ENCODE measurements at regions not wholly inside any gene's neighbourhood (a gene's known extent, or its start where the extent isn't known, plus 50 kb on each side); places are given as distances from the start of the nearest gene placed in this dataset.

GRCh38 chr20:56929606-56930005 is 300.5 kb downstream of the TFAP2C start:
- ChIA-PET CTCF (no interaction called here), POLR2A (no interaction called here)
- Mint-ChIP-seq H3K4me1 (ENCODE audit: low read depth) (no peaks in the 10 kb centered on the region), H3K4me3 (no peak overlapping the region), H3K9me3 (ENCODE audit: insufficient read depth) (no peaks in the 10 kb centered on the region), H3K27me3 (ENCODE audit: low read depth) (peaks cover 48% of the 10 kb centered on the region), H3K36me3 (ENCODE audit: low read depth) (no peaks in the 10 kb centered on the region), H3K27ac (no peak overlapping the region)
- DNase-seq (no peak), ATAC-seq (no peak)

GRCh38 chr20:56930876-56931275 is 301.8 kb downstream of the TFAP2C start:
- no peaks in the 10 kb centered on the region for H3K9me3 Mint-ChIP-seq (ENCODE audit: insufficient read depth)
- POLR2A ChIA-PET = no interaction called here

GRCh38 chr20:56932575-56933330 is 303.6 kb downstream of the TFAP2C start:
- ATAC-seq (no peak), DNase-seq (no peak)
- no peak overlapping the region for H3K4me3 Mint-ChIP-seq
- no peaks in the 10 kb centered on the region for H3K9me3 Mint-ChIP-seq (ENCODE audit: insufficient read depth)
- H3K27me3 Mint-ChIP-seq (ENCODE audit: low read depth) = peaks cover 20% of the 10 kb centered on the region
- ChIA-PET POLR2A (no interaction called here), CTCF (no interaction called here)
- no peaks in the 10 kb centered on the region for H3K4me1 Mint-ChIP-seq (ENCODE audit: low read depth)
- H3K27ac Mint-ChIP-seq = no peak overlapping the region
- no peaks in the 10 kb centered on the region for H3K36me3 Mint-ChIP-seq (ENCODE audit: low read depth)

More at GRCh38 chr20:56930876-56931275, 301.8 kb downstream of the TFAP2C start:
- ATAC-seq = no peak
- Mint-ChIP-seq H3K36me3 (ENCODE audit: low read depth) (no peaks in the 10 kb centered on the region), H3K4me3 (no peak overlapping the region), H3K27me3 (ENCODE audit: low read depth) (peaks cover 38% of the 10 kb centered on the region), H3K27ac (no peak overlapping the region), H3K4me1 (ENCODE audit: low read depth) (no peaks in the 10 kb centered on the region)
- no peak for DNase-seq
- CTCF ChIA-PET = no interaction called here

GRCh38 chr20:56933331-56933698 is 304.2 kb downstream of the TFAP2C start:
- DNase-seq (no peak), ATAC-seq (no peak)
- Mint-ChIP-seq H3K36me3 (ENCODE audit: low read depth) (no peaks in the 10 kb centered on the region), H3K4me1 (ENCODE audit: low read depth) (no peaks in the 10 kb centered on the region), H3K9me3 (ENCODE audit: insufficient read depth) (no peaks in the 10 kb centered on the region), H3K4me3 (no peak overlapping the region), H3K27ac (no peak overlapping the region), H3K27me3 (ENCODE audit: low read depth) (peaks cover 15% of the 10 kb centered on the region)
- POLR2A ChIA-PET = no interaction called here
- CTCF ChIA-PET = no interaction called here

GRCh38 chr20:56934888-56935287 is 305.8 kb downstream of the TFAP2C start:
- ChIA-PET POLR2A (no interaction called here), CTCF (no interaction called here)
- H3K4me1 Mint-ChIP-seq (ENCODE audit: low read depth) = no peaks in the 10 kb centered on the region
- no peaks in the 10 kb centered on the region for H3K9me3 Mint-ChIP-seq (ENCODE audit: insufficient read depth)
- H3K27me3 Mint-ChIP-seq (ENCODE audit: low read depth) = peaks cover 3% of the 10 kb centered on the region
- DNase-seq (no peak), ATAC-seq (no peak)
- H3K36me3 Mint-ChIP-seq (ENCODE audit: low read depth) = no peaks in the 10 kb centered on the region
- H3K4me3 Mint-ChIP-seq = no peak overlapping the region
- H3K27ac Mint-ChIP-seq = no peak overlapping the region

DNA sequence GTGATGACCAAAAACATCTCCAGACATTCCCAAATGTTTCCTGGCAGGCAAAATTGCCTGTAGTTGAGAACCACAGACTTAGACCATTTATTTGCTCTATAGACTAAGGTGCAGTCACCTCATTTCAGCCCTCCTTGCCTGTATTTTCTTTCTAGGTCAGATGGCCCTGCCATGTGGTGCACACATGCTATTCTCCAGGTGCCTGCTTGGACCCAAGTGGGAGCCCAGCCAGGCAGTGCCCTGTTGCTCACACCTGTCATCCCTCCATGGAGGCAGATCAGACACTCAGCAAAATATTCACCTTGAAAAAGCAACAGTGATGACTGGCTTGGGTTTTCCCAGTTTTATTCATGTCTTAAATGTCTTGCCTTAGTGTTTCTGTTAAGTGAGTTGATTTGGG is 311.4 kb downstream of the TFAP2C start:
- no peak overlapping the region for H3K27ac Mint-ChIP-seq
- ATAC-seq (no peak), DNase-seq (no peak)
- no peaks in the 10 kb centered on the region for H3K9me3 Mint-ChIP-seq (ENCODE audit: insufficient read depth)
- ChIA-PET POLR2A (no interaction called here), CTCF (no interaction called here)
- no peaks in the 10 kb centered on the region for H3K27me3 Mint-ChIP-seq (ENCODE audit: low read depth)
- H3K36me3 Mint-ChIP-seq (ENCODE audit: low read depth) = no peaks in the 10 kb centered on the region
- no peaks in the 10 kb centered on the region for H3K4me1 Mint-ChIP-seq (ENCODE audit: low read depth)
- no peak overlapping the region for H3K4me3 Mint-ChIP-seq

DNA sequence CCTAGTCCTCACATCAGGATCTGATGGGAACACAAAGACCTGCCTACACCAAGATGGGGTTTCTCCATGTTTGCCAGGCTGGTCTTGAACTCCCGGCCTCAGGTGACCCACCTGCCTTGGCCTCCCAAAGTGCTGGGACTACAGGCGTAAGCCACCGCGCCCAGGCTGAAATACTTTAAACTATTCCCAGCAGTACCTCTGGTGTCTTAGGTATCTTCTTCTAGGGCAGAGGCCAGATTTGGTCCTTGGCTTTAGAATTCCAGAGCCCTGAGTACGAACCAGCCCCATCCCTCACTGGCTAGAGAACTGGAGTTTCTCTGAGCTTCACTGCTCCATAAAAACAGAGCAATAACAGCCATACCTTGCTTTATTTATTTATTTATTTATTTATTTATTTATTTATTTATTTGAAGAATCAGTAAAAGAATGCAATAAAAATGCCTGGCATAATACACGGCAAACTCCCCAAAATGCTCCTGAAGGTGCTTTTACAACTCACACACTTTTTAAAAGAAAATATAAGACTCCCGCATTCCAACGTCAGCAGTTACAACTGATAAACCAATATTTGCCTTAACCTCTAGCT is 312.1 kb downstream of the TFAP2C start:
- ATAC-seq (no peak), DNase-seq (no peak)
- Mint-ChIP-seq H3K27ac (no peak overlapping the region), H3K27me3 (ENCODE audit: low read depth) (no peaks in the 10 kb centered on the region), H3K4me1 (ENCODE audit: low read depth) (no peaks in the 10 kb centered on the region), H3K4me3 (no peak overlapping the region), H3K36me3 (ENCODE audit: low read depth) (no peaks in the 10 kb centered on the region), H3K9me3 (ENCODE audit: insufficient read depth) (no peaks in the 10 kb centered on the region)
- ChIA-PET POLR2A (no interaction called here), CTCF (no interaction called here)

GRCh38 chr20:56943946-56944945 is 315.1 kb downstream of the TFAP2C start:
- no peak for ATAC-seq
- CTCF ChIA-PET = no interaction called here
- POLR2A ChIA-PET = no interaction called here
- Mint-ChIP-seq H3K9me3 (ENCODE audit: insufficient read depth) (no peaks in the 10 kb centered on the region), H3K4me3 (no peak overlapping the region), H3K4me1 (ENCODE audit: low read depth) (no peaks in the 10 kb centered on the region), H3K36me3 (ENCODE audit: low read depth) (no peaks in the 10 kb centered on the region), H3K27me3 (ENCODE audit: low read depth) (no peaks in the 10 kb centered on the region), H3K27ac (no peak overlapping the region)
- no peak for DNase-seq

- ChIA-PET POLR2A (no interaction called here), CTCF (no interaction called here)
- DNase-seq (no peak), ATAC-seq (no peak)
- Mint-ChIP-seq H3K27me3 (ENCODE audit: low read depth) (no peaks in the 10 kb centered on the region), H3K27ac (no peak overlapping the region), H3K36me3 (ENCODE audit: low read depth) (no peaks in the 10 kb centered on the region), H3K9me3 (ENCODE audit: insufficient read depth) (no peaks in the 10 kb centered on the region), H3K4me1 (ENCODE audit: low read depth) (no peaks in the 10 kb centered on the region), H3K4me3 (no peak overlapping the region)
Observed at GRCh38 chr20:56945057-56945456, 316.0 kb downstream of the TFAP2C start.

GRCh38 chr20:56945901-56946300 is 316.8 kb downstream of the TFAP2C start:
- no peaks in the 10 kb centered on the region for H3K27me3 Mint-ChIP-seq (ENCODE audit: low read depth)
- H3K36me3 Mint-ChIP-seq (ENCODE audit: low read depth) = no peaks in the 10 kb centered on the region
- no peak for ATAC-seq
- H3K4me1 Mint-ChIP-seq (ENCODE audit: low read depth) = no peaks in the 10 kb centered on the region
- H3K4me3 Mint-ChIP-seq = no peak overlapping the region
- H3K27ac Mint-ChIP-seq = no peak overlapping the region
- POLR2A ChIA-PET = no interaction called here
- CTCF ChIA-PET = no interaction called here
- DNase-seq = no peak
- no peaks in the 10 kb centered on the region for H3K9me3 Mint-ChIP-seq (ENCODE audit: insufficient read depth)

DNA sequence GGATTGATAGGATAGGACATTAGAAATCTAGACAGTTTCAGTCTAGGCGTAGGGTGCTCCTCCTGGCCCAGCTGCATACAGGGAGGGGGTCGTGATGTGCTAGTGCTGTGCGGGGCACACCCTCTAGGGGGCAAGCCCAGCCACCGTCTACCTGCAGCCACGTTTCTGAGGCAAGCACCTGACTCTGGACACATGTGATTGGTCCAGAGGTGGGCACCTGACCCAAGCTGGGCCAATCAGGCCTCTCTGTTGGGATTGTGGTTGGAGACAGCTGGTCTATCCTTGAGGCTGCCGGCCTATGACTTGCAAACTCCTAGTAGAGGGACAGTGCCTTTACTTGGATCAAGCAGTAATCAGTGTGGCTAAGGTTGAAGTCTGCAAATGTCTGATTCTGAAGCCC is 317.1 kb downstream of the BMP7 start:
- no peak overlapping the region for H3K4me3 Mint-ChIP-seq
- ChIA-PET POLR2A (no interaction called here), CTCF (no interaction called here)
- DNase-seq = no peak
- peaks cover 4% of the 10 kb centered on the region for H3K27me3 Mint-ChIP-seq (ENCODE audit: low read depth)
- H3K27ac Mint-ChIP-seq = no peak overlapping the region
- no peaks in the 10 kb centered on the region for H3K36me3 Mint-ChIP-seq (ENCODE audit: low read depth)
- ATAC-seq = no peak
- H3K4me1 Mint-ChIP-seq (ENCODE audit: low read depth) = no peaks in the 10 kb centered on the region
- no peaks in the 10 kb centered on the region for H3K9me3 Mint-ChIP-seq (ENCODE audit: insufficient read depth)

GRCh38 chr20:56952258-56953047 is 314.0 kb downstream of the BMP7 start:
- no peak for ATAC-seq
- CTCF ChIA-PET = no interaction called here
- no peaks in the 10 kb centered on the region for H3K36me3 Mint-ChIP-seq (ENCODE audit: low read depth)

More at GRCh38 chr20:56952258-56953047, 314.0 kb downstream of the BMP7 start:
- POLR2A ChIA-PET = no interaction called here
- Mint-ChIP-seq H3K27me3 (ENCODE audit: low read depth) (peaks cover 6% of the 10 kb centered on the region), H3K4me3 (no peak overlapping the region), H3K9me3 (ENCODE audit: insufficient read depth) (no peaks in the 10 kb centered on the region), H3K27ac (no peak overlapping the region), H3K4me1 (ENCODE audit: low read depth) (no peaks in the 10 kb centered on the region)
- no peak for DNase-seq
